ENCODE measurements at regions not wholly inside any gene's neighbourhood (a gene's known extent, or its start where the extent isn't known, plus 50 kb on each side); places are given as distances from the start of the nearest gene placed in this dataset.

DNA sequence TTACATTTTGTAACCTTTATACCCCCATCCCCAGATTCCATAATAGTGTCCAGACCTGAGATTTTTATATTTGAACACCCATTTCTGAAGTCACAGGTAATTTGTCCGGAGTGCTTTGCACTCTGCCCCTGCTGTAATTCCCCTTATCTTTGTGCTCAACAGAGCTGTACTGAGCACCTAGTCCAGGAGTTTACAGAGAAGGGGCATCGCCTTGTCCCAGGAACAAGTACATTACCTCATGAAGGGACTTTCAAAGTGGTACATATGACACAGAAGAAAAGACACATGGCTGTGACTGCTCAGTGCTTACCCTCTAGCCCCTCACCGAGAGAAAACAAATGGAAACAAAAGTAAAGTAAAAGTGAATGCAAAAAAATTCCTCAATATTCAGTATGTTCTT lies 373.5 kb downstream of the SOX11 start:
- DNase-seq (ENCODE audit: low spot score) (no peak), ATAC-seq (ENCODE audit: low read depth) (no peak)
- Histone ChIP-seq H3K4me3 (ENCODE audit: severe bottlenecking) (no peak overlapping the region), H3K9me3 (ENCODE audit: severe bottlenecking) (no peaks in the 10 kb centered on the region), H3K27me3 (ENCODE audit: insufficient read depth, poor library complexity, severe bottlenecking) (no peaks in the 10 kb centered on the region), H3K27ac (ENCODE audit: poor library complexity, severe bottlenecking) (no peak overlapping the region), H3K36me3 (ENCODE audit: low read depth) (no peaks in the 10 kb centered on the region), H3K4me1 (ENCODE audit: insufficient read depth, poor library complexity, severe bottlenecking) (no peaks in the 10 kb centered on the region)
- TF ChIP-seq CTCF (IDR thresholded peaks at IDR 0.05; ENCODE audit: poor library complexity, severe bottlenecking), result no peak

DNA sequence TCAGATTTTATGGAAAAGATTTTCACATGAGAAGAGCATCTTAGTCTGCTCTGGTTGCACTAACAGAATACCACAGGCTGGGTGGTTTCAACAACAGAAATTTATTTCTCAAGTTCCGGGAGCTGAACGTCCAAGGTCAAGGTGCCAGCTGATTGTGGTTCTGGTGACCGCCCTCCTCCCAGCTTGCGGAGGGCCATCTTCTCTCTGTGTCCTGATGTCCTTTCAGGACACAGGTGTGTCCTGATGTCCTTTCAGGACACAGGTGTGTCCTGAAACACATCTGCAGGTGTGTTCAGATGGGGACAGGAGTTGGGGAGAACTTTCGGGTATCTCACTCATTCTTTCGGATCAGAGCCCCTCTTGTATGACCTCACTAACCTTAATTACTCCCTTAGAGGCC lies 374.9 kb downstream of the SOX11 start:
- no peaks in the 10 kb centered on the region for H3K27me3 ChIP-seq (ENCODE audit: insufficient read depth, poor library complexity, severe bottlenecking)
- H3K27ac ChIP-seq (ENCODE audit: poor library complexity, severe bottlenecking), result no peak overlapping the region
- H3K9me3 ChIP-seq (ENCODE audit: severe bottlenecking), result no peaks in the 10 kb centered on the region
- TF ChIP-seq CTCF (IDR thresholded peaks at IDR 0.05; ENCODE audit: poor library complexity, severe bottlenecking), result no peak
- ATAC-seq (ENCODE audit: low read depth), result no peak
- no peak overlapping the region for H3K4me3 ChIP-seq (ENCODE audit: severe bottlenecking)
- no peaks in the 10 kb centered on the region for H3K36me3 ChIP-seq (ENCODE audit: low read depth)
- no peaks in the 10 kb centered on the region for H3K4me1 ChIP-seq (ENCODE audit: insufficient read depth, poor library complexity, severe bottlenecking)
- DNase-seq (ENCODE audit: low spot score), result no peak

DNA sequence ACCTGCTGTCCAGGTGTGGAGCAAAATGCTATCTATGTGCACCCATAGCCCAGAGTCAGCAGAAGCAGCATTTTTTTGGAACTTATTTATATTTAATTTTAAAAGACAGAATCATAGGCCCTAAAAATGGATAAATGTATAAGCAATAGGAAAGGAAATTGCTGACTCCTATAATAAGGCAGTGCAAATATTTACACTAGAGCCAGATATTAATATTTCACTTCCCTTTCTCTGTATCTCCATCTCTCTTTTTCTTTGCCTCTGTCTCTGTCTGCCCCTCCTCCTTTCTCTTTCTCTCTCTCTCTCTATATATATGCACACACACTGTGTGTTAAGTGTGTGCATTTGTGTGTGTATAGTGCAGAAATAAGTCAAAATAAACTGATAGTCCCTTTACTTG lies 375.6 kb downstream of the SOX11 start:
- no peak overlapping the region for H3K27ac ChIP-seq (ENCODE audit: poor library complexity, severe bottlenecking)
- no peak for TF ChIP-seq CTCF (IDR thresholded peaks at IDR 0.05; ENCODE audit: poor library complexity, severe bottlenecking)

GRCh38 chr2:6068429-6068828 lies 376.2 kb downstream of the SOX11 start:
- Histone ChIP-seq H3K36me3 (ENCODE audit: low read depth) (no peaks in the 10 kb centered on the region), H3K9me3 (ENCODE audit: severe bottlenecking) (no peaks in the 10 kb centered on the region), H3K27ac (ENCODE audit: poor library complexity, severe bottlenecking) (no peak overlapping the region), H3K4me1 (ENCODE audit: insufficient read depth, poor library complexity, severe bottlenecking) (no peaks in the 10 kb centered on the region), H3K27me3 (ENCODE audit: insufficient read depth, poor library complexity, severe bottlenecking) (no peaks in the 10 kb centered on the region), H3K4me3 (ENCODE audit: severe bottlenecking) (no peak overlapping the region)
- no peak for ATAC-seq (ENCODE audit: low read depth)
- no peak for TF ChIP-seq CTCF (IDR thresholded peaks at IDR 0.05; ENCODE audit: poor library complexity, severe bottlenecking)
- DNase-seq (ENCODE audit: low spot score), result no peak

More for the DNA sequence above, 375.6 kb downstream of the SOX11 start:
- Histone ChIP-seq H3K4me1 (ENCODE audit: insufficient read depth, poor library complexity, severe bottlenecking) (no peaks in the 10 kb centered on the region), H3K4me3 (ENCODE audit: severe bottlenecking) (no peak overlapping the region), H3K9me3 (ENCODE audit: severe bottlenecking) (no peaks in the 10 kb centered on the region), H3K36me3 (ENCODE audit: low read depth) (no peaks in the 10 kb centered on the region), H3K27me3 (ENCODE audit: insufficient read depth, poor library complexity, severe bottlenecking) (no peaks in the 10 kb centered on the region)
- DNase-seq (ENCODE audit: low spot score) (no peak), ATAC-seq (ENCODE audit: low read depth) (no peak)

- no peak for DNase-seq (ENCODE audit: low spot score)
- no peaks in the 10 kb centered on the region for H3K4me1 ChIP-seq (ENCODE audit: insufficient read depth, poor library complexity, severe bottlenecking)
- H3K4me3 ChIP-seq (ENCODE audit: severe bottlenecking), result no peak overlapping the region
- ATAC-seq (ENCODE audit: low read depth), result no peak
- H3K27ac ChIP-seq (ENCODE audit: poor library complexity, severe bottlenecking), result no peak overlapping the region
- no peaks in the 10 kb centered on the region for H3K27me3 ChIP-seq (ENCODE audit: insufficient read depth, poor library complexity, severe bottlenecking)
- TF ChIP-seq CTCF (IDR thresholded peaks at IDR 0.05; ENCODE audit: poor library complexity, severe bottlenecking), result no peak
- H3K9me3 ChIP-seq (ENCODE audit: severe bottlenecking), result no peaks in the 10 kb centered on the region
- H3K36me3 ChIP-seq (ENCODE audit: low read depth), result no peaks in the 10 kb centered on the region
Measured at GRCh38 chr2:6069381-6069780, 377.2 kb downstream of the SOX11 start.

Measured in RWPE2 (cell line).